Astrocyte of the spinal cord (primary cell): ENCODE measurements at regions not wholly inside any gene's neighbourhood (a gene's known extent, or its start where the extent isn't known, plus 50 kb on each side); places are given as distances from the start of the nearest gene placed in this dataset.

Experiments used
- DNase-seq: peaks from one replicate; pipeline ENCODE4 v3.0.0; 2011; ENCODE audit warnings: low read depth, low spot score
- H3K4me3 ChIP-seq: 2 replicates; pipeline ENCODE4 v1.5.1; 2011; ENCODE audit warnings: low read depth, mild to moderate bottlenecking, low read length, moderate library complexity
- CTCF ChIP-seq: IDR thresholded peaks from 2 replicates; pipeline ENCODE4 v1.5.1; 2012; ENCODE audit warnings: low read depth, mild to moderate bottlenecking, low read length, inconsistent platforms
- in situ Hi-C: cut with HindIII; loops from 2 replicates; pipeline ENCODE4 v1.10.0; 2017; ENCODE audit warnings: low sequenced_read_pairs

DNA sequence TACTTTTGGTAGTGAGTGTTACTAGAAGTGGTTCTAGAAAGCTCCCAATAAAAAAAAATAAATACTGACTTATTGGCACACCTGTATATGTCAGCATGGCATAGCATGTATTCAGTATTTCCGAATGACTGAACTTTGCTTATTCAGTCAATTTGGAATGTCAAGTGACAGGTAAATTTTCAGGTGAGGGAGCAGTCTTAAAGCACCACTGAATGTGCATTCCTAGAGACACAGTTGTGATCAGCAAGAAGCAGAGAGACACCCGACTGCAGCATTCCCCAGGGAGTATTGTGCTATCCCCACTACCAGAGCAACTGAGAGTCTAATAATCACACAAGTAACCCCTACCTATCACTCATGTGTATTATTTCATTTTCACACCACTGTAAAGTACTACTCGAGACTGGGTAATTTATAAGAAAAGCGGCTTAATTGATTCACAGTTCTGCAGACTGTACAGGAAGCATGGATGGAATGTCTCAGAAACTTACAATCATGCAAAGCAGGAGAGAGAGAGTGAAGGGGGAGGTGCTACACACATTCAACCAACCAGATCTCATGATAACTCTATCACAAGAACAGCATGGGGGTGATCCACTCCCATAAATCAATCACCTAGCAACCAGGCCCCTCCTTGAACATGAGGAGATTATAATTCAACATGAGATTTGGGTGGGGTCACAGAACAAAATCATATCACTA lies 201.5 kb downstream of the TBX15 start:
- no peak overlapping the region for H3K4me3 ChIP-seq
- in situ Hi-C loops, result no loop called here
- DNase-seq, result no peak
- TF ChIP-seq CTCF, result no peak

DNA sequence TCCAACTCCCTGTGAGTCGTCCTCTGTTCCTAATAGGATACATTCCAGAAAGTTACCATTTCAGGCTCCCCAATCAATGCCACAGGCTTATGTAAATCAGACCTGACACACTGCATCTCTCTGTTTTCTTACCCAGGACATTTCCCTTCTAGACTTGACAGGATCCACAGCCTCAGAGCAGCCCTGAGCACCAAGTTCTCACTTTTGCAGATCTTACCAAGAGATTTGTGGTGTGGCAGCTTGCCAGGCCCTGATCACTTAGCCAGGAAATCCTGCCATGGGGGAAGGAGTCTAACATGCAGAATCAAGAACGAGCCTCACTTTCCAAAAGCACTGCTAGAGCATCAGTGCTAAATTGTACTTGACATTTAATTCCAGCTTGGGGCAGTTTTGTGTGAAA lies 202.9 kb downstream of the TBX15 start:
- no peak for TF ChIP-seq CTCF
- in situ Hi-C loops, result no loop called here
- peak; percentile 6 for DNase-seq
- H3K4me3 ChIP-seq, result no peak overlapping the region

DNA sequence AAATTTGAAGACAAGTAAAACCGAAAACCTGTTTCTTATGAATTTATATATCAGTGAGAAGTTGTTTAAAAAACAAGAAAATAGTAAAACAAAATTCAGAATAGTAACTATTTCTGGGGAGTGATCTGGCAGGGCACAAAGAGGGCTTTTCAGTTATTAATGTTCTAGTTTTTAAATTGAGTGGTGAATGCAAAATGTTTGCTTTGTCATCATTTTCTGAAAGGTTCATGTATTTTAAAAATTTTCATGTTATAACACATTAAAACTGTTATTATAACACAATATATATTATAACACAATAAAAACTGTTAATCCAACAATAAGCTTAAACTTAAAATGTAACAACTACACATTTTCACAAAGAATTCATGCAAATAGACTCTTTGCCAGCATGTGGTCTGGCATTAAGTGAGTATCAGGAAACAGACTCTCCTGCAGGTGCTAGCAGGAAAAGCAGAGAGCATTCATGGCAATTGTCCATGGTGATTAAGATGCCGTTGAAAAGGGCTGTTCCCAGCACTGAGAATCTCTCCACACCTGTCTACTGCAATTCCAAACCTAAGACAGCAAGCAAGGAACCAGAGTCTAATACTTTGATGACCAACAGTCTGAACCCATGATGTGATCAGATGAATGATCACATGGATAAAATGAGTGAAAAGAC lies 204.9 kb downstream of the TBX15 start:
- no peak for DNase-seq
- no peak overlapping the region for H3K4me3 ChIP-seq
- no peak for TF ChIP-seq CTCF
- in situ Hi-C loops, result no loop called here

DNA sequence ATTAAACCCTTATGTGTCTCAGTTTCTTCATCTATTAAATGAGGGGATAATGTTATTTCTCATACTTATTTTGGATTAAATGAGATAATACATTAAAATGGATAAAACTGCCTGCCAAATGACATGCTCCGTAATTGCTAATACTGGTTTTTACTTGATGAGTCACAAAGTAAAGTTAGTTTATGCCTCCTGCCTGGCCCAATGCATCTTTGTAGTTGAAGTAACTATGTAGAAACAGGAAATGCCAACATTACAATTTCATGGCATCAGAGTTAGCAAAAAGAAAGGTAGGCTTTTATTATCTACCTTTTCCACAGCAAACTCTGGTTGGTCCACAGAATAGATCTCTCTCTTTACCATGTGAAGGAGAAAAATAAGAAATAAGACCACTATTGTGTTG lies 214.5 kb downstream of the TBX15 start:
- DNase-seq, result peak; percentile 2
- H3K4me3 ChIP-seq, result no peak overlapping the region
- no peak for TF ChIP-seq CTCF
- in situ Hi-C loops, result no loop called here

- in situ Hi-C loops, result no loop called here
Observed at GRCh38 chr1:118767971-118768370, 220.2 kb downstream of the TBX15 start.

DNA sequence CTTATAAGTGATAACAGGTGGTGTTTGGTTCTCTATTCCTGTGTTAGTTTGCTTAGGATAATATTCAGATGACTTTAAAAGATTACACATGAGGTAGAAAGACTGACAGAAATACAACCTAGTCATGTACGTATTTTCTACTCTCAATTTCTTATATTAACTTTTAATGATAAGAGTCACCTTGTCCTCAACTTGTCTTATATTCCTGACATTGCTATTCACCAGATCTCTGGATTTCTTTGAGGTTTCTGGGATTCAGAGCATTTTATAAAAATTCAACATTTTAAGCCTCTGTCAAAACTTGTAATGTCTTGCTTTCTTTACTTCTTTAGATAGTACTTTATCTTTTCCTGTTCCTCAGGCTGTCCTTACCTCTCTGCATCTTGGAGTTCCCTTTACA lies 234.2 kb downstream of the TBX15 start:
- TF ChIP-seq CTCF, result no peak
- no peak for DNase-seq
- in situ Hi-C loops, result no loop called here
- no peak overlapping the region for H3K4me3 ChIP-seq

More at GRCh38 chr1:118767971-118768370, 220.2 kb downstream of the TBX15 start:
- DNase-seq, result no peak
- TF ChIP-seq CTCF, result no peak
- H3K4me3 ChIP-seq, result no peak overlapping the region
